ENCODE measurements at regions not wholly inside any gene's neighbourhood (a gene's known extent, or its start where the extent isn't known, plus 50 kb on each side); places are given as distances from the start of the nearest gene placed in this dataset.

GRCh38 chr12:127079636-127080035, 1187.3 kb upstream of the TMEM132C start:
- H3K4me3 ChIP-seq (ENCODE audit: low read depth, low read length), result no peak overlapping the region
- no peak for DNase-seq (ENCODE audit: low read depth)
- TF ChIP-seq CTCF (conservative IDR thresholded peaks at IDR 0.05; ENCODE audit: low read depth, low read length), result no peak

- no peak for TF ChIP-seq CTCF (conservative IDR thresholded peaks at IDR 0.05; ENCODE audit: low read depth, low read length)
- no peak for DNase-seq (ENCODE audit: low read depth)
Measured at GRCh38 chr12:127081058-127081457, 1185.9 kb upstream of the TMEM132C start.

GRCh38 chr12:127083008-127083949, 1183.7 kb upstream of the TMEM132C start:
- DNase-seq (ENCODE audit: low read depth), result peak; percentile 49
- H3K4me3 ChIP-seq (ENCODE audit: low read depth, low read length), result peak overlapping the region; percentile 38
- no peak for TF ChIP-seq CTCF (conservative IDR thresholded peaks at IDR 0.05; ENCODE audit: low read depth, low read length)

More at GRCh38 chr12:127081058-127081457, 1185.9 kb upstream of the TMEM132C start:
- H3K4me3 ChIP-seq (ENCODE audit: low read depth, low read length), result no peak overlapping the region

GRCh38 chr12:127101076-127101475, 1165.9 kb upstream of the TMEM132C start:
- DNase-seq (ENCODE audit: low read depth), result no peak
- H3K4me3 ChIP-seq (ENCODE audit: low read depth, low read length), result no peak overlapping the region
- TF ChIP-seq CTCF (conservative IDR thresholded peaks at IDR 0.05; ENCODE audit: low read depth, low read length), result no peak

GRCh38 chr12:127106041-127106440, 1160.9 kb upstream of the TMEM132C start:
- H3K4me3 ChIP-seq (ENCODE audit: low read depth, low read length), result no peak overlapping the region
- TF ChIP-seq CTCF (conservative IDR thresholded peaks at IDR 0.05; ENCODE audit: low read depth, low read length), result no peak
- DNase-seq (ENCODE audit: low read depth), result no peak

GRCh38 chr12:127106697-127107096, 1160.3 kb upstream of the TMEM132C start:
- DNase-seq (ENCODE audit: low read depth), result no peak

More at GRCh38 chr12:127106697-127107096, 1160.3 kb upstream of the TMEM132C start:
- no peak overlapping the region for H3K4me3 ChIP-seq (ENCODE audit: low read depth, low read length)
- no peak for TF ChIP-seq CTCF (conservative IDR thresholded peaks at IDR 0.05; ENCODE audit: low read depth, low read length)
